ENCODE measurements at regions not wholly inside any gene's neighbourhood (a gene's known extent, or its start where the extent isn't known, plus 50 kb on each side); places are given as distances from the start of the nearest gene placed in this dataset.

- no peak for DNase-seq (ENCODE audit: low spot score)
- no peak for TF ChIP-seq CTCF (IDR thresholded peaks at IDR 0.05; ENCODE audit: extremely low read depth, missing control alignments)
Observed at GRCh38 chr2:241970716-241971115, 101.2 kb downstream of the RTP5 start.

GRCh38 chr2:241974096-241974495 is 104.6 kb downstream of the RTP5 start:
- no peak for DNase-seq (ENCODE audit: low spot score)
- TF ChIP-seq CTCF (IDR thresholded peaks at IDR 0.05; ENCODE audit: extremely low read depth, missing control alignments): no peak

- TF ChIP-seq CTCF (IDR thresholded peaks at IDR 0.05; ENCODE audit: extremely low read depth, missing control alignments): no peak
- DNase-seq (ENCODE audit: low spot score): no peak
Observed at GRCh38 chr2:241974851-241975592, 105.5 kb downstream of the RTP5 start.

GRCh38 chr2:241975593-241976284 is 106.2 kb downstream of the RTP5 start:
- TF ChIP-seq CTCF (IDR thresholded peaks at IDR 0.05; ENCODE audit: extremely low read depth, missing control alignments): no peak

GRCh38 chr2:241976296-241976695 is 106.8 kb downstream of the RTP5 start:
- no peak for DNase-seq (ENCODE audit: low spot score)
- TF ChIP-seq CTCF (IDR thresholded peaks at IDR 0.05; ENCODE audit: extremely low read depth, missing control alignments): no peak

More at GRCh38 chr2:241975593-241976284, 106.2 kb downstream of the RTP5 start:
- no peak for DNase-seq (ENCODE audit: low spot score)

- TF ChIP-seq CTCF (IDR thresholded peaks at IDR 0.05; ENCODE audit: extremely low read depth, missing control alignments): no peak
- DNase-seq (ENCODE audit: low spot score): no peak
Observed at GRCh38 chr2:241977557-241978300, 108.2 kb downstream of the RTP5 start.

- no peak for TF ChIP-seq CTCF (IDR thresholded peaks at IDR 0.05; ENCODE audit: extremely low read depth, missing control alignments)
- no peak for DNase-seq (ENCODE audit: low spot score)
Observed at GRCh38 chr2:241978670-241979069, 109.1 kb downstream of the RTP5 start.
